ENCODE measurements at regions not wholly inside any gene's neighbourhood (a gene's known extent, or its start where the extent isn't known, plus 50 kb on each side); places are given as distances from the start of the nearest gene placed in this dataset.

DNA sequence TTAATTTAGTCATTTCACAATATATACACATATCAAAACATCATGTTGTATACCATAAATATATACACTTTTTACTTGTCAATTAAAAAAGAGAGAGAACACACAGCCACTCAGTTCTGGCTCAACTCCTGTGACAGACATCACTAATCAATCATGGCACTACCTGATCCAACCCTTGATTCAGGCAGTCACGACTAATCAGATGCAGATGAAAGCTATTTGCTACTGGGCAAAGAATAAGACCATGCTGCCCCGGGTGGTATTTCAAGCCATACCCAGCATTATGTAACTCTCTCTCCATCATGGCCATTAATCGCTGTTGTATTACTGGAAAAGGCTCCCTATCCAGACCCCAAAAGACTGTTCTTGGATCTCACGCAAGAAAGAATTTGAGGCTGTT lies 345.7 kb downstream of the HAPSTR1 start:
- peaks cover 15% of the 10 kb centered on the region; the same call in 2 of the 3 replicates for H3K36me3 Mint-ChIP-seq (ENCODE audit: low read depth)
- Histone ChIP-seq H3K9me2 (ENCODE audit: insufficient read depth) (0 out of 2 replicates have a peak, but pooled peaks cover 10% of the 10 kb centered on the region), H3K4me3 (no peak overlapping the region), H3K4me2 (no peak overlapping the region), H3K4me1 (ENCODE audit: insufficient read depth) (peaks cover 9% of the 10 kb centered on the region), H3K79me2 (replicated peaks; ENCODE audit: insufficient read depth) (no peaks in the 10 kb centered on the region), H3K27ac (ENCODE audit: low read depth) (no peak overlapping the region), H3K36me3 (ENCODE audit: insufficient read depth) (no peaks in the 10 kb centered on the region), H3F3A (replicated peaks; ENCODE audit: low read depth) (no peaks in the 10 kb centered on the region), H4K20me1 (replicated peaks; ENCODE audit: insufficient read depth) (no peaks in the 10 kb centered on the region), H2AFZ (no peak overlapping the region), H3K27me3 (ENCODE audit: insufficient read depth) (no peaks in the 10 kb centered on the region)
- peak; percentile 33 for DNase-seq (ENCODE audit: low spot score)
- no peak for ATAC-seq
- peaks cover 24% of the 10 kb centered on the region for H3K9me3 Mint-ChIP-seq
- TF ChIP-seq EZH2phosphoT487 (IDR thresholded peaks at IDR 0.05; ENCODE audit: unreplicated experiment): no peak
- TF ChIP-seq NANOG (IDR thresholded peaks at IDR 0.05; ENCODE audit: borderline replicate concordance): no peak
- TF ChIP-seq CREB1 (CRISPR knock-in tag; IDR thresholded peaks at IDR 0.05; ENCODE audit: low read depth): no peak
- TF ChIP-seq, protein P1, sequence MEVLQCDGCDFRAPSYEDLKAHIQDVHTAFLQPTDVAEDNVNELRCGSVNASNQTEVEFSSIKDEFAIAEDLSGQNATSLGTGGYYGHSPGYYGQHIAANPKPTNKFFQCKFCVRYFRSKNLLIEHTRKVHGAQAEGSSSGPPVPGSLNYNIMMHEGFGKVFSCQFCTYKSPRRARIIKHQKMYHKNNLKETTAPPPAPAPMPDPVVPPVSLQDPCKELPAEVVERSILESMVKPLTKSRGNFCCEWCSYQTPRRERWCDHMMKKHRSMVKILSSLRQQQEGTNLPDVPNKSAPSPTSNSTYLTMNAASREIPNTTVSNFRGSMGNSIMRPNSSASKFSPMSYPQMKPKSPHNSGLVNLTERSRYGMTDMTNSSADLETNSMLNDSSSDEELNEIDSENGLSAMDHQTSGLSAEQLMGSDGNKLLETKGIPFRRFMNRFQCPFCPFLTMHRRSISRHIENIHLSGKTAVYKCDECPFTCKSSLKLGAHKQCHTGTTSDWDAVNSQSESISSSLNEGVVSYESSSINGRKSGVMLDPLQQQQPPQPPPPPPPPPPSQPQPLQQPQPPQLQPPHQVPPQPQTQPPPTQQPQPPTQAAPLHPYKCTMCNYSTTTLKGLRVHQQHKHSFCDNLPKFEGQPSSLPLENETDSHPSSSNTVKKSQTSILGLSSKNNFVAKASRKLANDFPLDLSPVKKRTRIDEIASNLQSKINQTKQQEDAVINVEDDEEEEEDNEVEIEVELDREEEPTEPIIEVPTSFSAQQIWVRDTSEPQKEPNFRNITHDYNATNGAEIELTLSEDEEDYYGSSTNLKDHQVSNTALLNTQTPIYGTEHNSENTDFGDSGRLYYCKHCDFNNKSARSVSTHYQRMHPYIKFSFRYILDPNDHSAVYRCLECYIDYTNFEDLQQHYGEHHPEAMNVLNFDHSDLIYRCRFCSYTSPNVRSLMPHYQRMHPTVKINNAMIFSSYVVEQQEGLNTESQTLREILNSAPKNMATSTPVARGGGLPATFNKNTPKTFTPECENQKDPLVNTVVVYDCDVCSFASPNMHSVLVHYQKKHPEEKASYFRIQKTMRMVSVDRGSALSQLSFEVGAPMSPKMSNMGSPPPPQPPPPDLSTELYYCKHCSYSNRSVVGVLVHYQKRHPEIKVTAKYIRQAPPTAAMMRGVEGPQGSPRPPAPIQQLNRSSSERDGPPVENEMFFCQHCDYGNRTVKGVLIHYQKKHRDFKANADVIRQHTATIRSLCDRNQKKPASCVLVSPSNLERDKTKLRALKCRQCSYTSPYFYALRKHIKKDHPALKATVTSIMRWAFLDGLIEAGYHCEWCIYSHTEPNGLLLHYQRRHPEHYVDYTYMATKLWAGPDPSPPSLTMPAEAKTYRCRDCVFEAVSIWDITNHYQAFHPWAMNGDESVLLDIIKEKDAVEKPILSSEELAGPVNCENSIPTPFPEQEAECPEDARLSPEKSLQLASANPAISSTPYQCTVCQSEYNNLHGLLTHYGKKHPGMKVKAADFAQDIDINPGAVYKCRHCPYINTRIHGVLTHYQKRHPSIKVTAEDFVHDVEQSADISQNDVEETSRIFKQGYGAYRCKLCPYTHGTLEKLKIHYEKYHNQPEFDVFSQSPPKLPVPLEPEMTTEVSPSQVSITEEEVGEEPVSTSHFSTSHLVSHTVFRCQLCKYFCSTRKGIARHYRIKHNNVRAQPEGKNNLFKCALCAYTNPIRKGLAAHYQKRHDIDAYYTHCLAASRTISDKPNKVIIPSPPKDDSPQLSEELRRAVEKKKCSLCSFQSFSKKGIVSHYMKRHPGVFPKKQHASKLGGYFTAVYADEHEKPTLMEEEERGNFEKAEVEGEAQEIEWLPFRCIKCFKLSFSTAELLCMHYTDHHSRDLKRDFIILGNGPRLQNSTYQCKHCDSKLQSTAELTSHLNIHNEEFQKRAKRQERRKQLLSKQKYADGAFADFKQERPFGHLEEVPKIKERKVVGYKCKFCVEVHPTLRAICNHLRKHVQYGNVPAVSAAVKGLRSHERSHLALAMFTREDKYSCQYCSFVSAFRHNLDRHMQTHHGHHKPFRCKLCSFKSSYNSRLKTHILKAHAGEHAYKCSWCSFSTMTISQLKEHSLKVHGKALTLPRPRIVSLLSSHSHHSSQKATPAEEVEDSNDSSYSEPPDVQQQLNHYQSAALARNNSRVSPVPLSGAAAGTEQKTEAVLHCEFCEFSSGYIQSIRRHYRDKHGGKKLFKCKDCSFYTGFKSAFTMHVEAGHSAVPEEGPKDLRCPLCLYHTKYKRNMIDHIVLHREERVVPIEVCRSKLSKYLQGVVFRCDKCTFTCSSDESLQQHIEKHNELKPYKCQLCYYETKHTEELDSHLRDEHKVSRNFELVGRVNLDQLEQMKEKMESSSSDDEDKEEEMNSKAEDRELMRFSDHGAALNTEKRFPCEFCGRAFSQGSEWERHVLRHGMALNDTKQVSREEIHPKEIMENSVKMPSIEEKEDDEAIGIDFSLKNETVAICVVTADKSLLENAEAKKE (CRISPR knock-in tag; IDR thresholded peaks at IDR 0.05): no peak
- TF ChIP-seq, protein P2, sequence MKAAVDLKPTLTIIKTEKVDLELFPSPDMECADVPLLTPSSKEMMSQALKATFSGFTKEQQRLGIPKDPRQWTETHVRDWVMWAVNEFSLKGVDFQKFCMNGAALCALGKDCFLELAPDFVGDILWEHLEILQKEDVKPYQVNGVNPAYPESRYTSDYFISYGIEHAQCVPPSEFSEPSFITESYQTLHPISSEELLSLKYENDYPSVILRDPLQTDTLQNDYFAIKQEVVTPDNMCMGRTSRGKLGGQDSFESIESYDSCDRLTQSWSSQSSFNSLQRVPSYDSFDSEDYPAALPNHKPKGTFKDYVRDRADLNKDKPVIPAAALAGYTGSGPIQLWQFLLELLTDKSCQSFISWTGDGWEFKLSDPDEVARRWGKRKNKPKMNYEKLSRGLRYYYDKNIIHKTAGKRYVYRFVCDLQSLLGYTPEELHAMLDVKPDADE (IDR thresholded peaks at IDR 0.05): no peak
- TF ChIP-seq EZH2 (IDR thresholded peaks at IDR 0.05; ENCODE audit: low read depth, unreplicated experiment): no peak
- TF ChIP-seq ZNF114 (CRISPR knock-in tag; IDR thresholded peaks at IDR 0.05): no peak
- no peak for TF ChIP-seq ZNF331 (CRISPR knock-in tag; IDR thresholded peaks at IDR 0.05; ENCODE audit: low read depth)
- TF ChIP-seq, protein P3, sequence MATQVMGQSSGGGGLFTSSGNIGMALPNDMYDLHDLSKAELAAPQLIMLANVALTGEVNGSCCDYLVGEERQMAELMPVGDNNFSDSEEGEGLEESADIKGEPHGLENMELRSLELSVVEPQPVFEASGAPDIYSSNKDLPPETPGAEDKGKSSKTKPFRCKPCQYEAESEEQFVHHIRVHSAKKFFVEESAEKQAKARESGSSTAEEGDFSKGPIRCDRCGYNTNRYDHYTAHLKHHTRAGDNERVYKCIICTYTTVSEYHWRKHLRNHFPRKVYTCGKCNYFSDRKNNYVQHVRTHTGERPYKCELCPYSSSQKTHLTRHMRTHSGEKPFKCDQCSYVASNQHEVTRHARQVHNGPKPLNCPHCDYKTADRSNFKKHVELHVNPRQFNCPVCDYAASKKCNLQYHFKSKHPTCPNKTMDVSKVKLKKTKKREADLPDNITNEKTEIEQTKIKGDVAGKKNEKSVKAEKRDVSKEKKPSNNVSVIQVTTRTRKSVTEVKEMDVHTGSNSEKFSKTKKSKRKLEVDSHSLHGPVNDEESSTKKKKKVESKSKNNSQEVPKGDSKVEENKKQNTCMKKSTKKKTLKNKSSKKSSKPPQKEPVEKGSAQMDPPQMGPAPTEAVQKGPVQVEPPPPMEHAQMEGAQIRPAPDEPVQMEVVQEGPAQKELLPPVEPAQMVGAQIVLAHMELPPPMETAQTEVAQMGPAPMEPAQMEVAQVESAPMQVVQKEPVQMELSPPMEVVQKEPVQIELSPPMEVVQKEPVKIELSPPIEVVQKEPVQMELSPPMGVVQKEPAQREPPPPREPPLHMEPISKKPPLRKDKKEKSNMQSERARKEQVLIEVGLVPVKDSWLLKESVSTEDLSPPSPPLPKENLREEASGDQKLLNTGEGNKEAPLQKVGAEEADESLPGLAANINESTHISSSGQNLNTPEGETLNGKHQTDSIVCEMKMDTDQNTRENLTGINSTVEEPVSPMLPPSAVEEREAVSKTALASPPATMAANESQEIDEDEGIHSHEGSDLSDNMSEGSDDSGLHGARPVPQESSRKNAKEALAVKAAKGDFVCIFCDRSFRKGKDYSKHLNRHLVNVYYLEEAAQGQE (IDR thresholded peaks at IDR 0.05; ENCODE audit: unreplicated experiment): no peak
- TF ChIP-seq JUNB (IDR thresholded peaks at IDR 0.05; ENCODE audit: unreplicated experiment): no peak
- no peak for TF ChIP-seq POLR2AphosphoS5 (IDR thresholded peaks at IDR 0.05; ENCODE audit: low read depth)
- TF ChIP-seq STAT1 (IDR thresholded peaks at IDR 0.05; ENCODE audit: unreplicated experiment): no peak
- peaks cover 4% of the 10 kb centered on the region for H3K27me3 Mint-ChIP-seq (ENCODE audit: insufficient read depth, low read depth, poor library complexity)
- H3K4me1 Mint-ChIP-seq: peaks cover 13% of the 10 kb centered on the region
- H3K4me3 Mint-ChIP-seq: no peak overlapping the region
- no peak overlapping the region for H3K27ac Mint-ChIP-seq
